Astrocyte of the spinal cord (primary cell): ENCODE measurements at regions not wholly inside any gene's neighbourhood (a gene's known extent, or its start where the extent isn't known, plus 50 kb on each side); places are given as distances from the start of the nearest gene placed in this dataset.

ENCODE experiments used
- DNase-seq: peaks from one replicate; pipeline ENCODE4 v3.0.0; 2011; ENCODE audit warnings: low read depth, low spot score
- H3K4me3 ChIP-seq: 2 replicates; pipeline ENCODE4 v1.5.1; 2011; ENCODE audit warnings: low read depth, mild to moderate bottlenecking, low read length, moderate library complexity
- in situ Hi-C: cut with HindIII; loops from 2 replicates; pipeline ENCODE4 v1.10.0; 2017; ENCODE audit warnings: low sequenced_read_pairs
- TF ChIP-seq, protein P1 (sequence below): IDR thresholded peaks from 2 replicates; pipeline ENCODE4 v1.5.1; 2012; ENCODE audit warnings: low read depth, mild to moderate bottlenecking, low read length, inconsistent platforms

DNA sequence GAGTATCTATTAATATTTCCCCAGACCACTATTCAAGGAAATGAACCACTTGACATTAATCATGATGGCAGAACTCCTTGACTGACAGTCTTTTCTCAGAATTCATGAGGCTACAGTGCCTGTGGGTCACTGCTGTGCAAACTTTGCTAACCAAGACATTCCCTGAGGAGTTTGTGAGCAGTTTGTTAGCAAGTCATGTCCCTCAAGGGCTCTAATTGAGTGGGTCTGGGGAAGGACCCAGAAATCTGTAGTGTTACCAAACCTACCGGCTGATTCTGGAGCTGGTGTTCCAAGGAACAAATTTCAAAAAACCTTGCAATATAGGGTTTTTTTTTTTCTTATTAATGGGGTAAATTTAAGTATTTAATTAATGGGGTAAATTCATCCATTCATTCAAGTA lies 103.2 kb upstream of the VANGL1 start:
- TF ChIP-seq, protein P1, sequence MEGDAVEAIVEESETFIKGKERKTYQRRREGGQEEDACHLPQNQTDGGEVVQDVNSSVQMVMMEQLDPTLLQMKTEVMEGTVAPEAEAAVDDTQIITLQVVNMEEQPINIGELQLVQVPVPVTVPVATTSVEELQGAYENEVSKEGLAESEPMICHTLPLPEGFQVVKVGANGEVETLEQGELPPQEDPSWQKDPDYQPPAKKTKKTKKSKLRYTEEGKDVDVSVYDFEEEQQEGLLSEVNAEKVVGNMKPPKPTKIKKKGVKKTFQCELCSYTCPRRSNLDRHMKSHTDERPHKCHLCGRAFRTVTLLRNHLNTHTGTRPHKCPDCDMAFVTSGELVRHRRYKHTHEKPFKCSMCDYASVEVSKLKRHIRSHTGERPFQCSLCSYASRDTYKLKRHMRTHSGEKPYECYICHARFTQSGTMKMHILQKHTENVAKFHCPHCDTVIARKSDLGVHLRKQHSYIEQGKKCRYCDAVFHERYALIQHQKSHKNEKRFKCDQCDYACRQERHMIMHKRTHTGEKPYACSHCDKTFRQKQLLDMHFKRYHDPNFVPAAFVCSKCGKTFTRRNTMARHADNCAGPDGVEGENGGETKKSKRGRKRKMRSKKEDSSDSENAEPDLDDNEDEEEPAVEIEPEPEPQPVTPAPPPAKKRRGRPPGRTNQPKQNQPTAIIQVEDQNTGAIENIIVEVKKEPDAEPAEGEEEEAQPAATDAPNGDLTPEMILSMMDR = no peak
- no peak overlapping the region for H3K4me3 ChIP-seq
- DNase-seq = no peak
- in situ Hi-C loops = no loop called here

DNA sequence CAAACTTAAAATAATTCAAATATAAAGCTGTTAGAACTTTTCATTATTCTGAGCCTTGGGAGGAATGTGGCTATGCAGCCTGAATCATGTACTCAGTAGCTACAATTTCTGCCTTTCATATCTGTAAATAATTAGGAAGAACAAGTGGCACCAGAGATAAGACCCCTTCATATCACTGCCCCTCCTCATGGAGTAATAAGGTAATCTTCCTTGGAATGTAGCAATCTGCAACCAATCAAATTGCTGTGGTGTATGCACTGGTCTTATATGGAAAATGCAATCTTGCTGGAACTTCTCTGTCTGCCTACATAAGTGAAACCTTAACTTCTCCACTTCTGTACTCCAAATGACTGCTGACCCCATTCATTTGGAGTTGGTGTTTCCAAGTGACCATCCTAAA lies 104.4 kb upstream of the VANGL1 start:
- H3K4me3 ChIP-seq = no peak overlapping the region
- in situ Hi-C loops = no loop called here
- TF ChIP-seq, protein P1 = no peak
- DNase-seq = no peak

- in situ Hi-C loops = no loop called here
- TF ChIP-seq, protein P1 = no peak
- DNase-seq = no peak
- no peak overlapping the region for H3K4me3 ChIP-seq
Observed at GRCh38 chr1:115536279-115536816, 105.4 kb upstream of the VANGL1 start.

DNA sequence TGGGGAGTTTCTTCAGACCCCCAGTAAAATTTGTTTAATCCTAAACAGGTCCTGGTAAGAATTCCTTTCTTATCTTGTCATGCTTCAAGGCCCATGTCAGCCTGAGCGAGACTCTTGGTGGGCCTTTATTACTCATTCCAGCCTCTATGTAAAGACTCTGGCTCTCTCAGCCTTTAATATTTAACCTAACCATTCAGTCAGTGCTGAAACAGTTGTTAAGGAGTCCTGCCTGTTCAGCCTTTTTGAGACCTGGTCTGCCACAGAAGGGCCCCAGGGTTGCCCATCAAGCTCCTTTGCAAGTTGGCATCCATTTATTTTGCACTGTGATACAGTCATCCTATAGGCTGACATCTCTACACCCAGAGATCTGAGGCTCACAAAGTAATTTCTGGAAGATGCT lies 107.7 kb upstream of the VANGL1 start:
- in situ Hi-C loops = no loop called here
- H3K4me3 ChIP-seq = no peak overlapping the region
- DNase-seq = no peak
- TF ChIP-seq, protein P1 = no peak

DNA sequence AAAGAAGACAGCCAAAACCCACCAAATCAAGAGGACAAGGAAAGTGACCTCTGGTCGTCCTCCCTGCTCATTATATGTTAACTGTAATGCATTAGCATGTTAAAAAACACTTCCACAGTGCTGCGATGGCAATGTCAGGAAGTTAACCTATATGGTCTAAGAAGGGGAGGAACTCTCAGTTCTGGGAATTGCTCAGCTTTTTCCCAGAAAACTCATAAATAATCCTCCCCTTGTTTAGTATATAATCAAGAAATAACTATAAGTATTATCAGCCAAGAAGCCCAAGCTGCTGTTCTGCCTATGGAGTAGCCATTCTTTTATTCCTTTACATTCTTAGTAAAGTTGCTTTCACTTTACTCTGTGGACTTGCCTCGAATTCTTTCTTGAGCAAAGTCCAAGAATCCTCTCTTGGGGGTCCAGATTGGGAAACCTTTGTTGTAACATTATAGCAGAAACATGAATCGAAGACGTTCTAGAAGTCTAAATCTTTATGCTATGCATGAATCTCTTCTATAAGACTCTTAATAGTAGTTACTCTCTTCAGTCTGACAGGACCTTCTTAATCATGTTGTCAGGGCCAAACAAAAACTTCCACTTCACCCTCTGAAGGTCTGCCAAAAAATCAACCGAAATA lies 110.0 kb upstream of the VANGL1 start:
- in situ Hi-C loops = no loop called here
- TF ChIP-seq, protein P1 = no peak

GRCh38 chr1:115530407-115530806 lies 111.4 kb upstream of the VANGL1 start:
- peak; percentile 75 for DNase-seq
- in situ Hi-C loops = no loop called here
- TF ChIP-seq, protein P1 = no peak
- no peak overlapping the region for H3K4me3 ChIP-seq

More for the DNA sequence above, 110.0 kb upstream of the VANGL1 start:
- DNase-seq = peak; percentile 37
- H3K4me3 ChIP-seq = no peak overlapping the region
